ENCODE measurements at regions not wholly inside any gene's neighbourhood (a gene's known extent, or its start where the extent isn't known, plus 50 kb on each side); places are given as distances from the start of the nearest gene placed in this dataset.
"Not testable (repeated sequence)": the region's sequence is repeated elsewhere in the genome, so short reads cannot be mapped to it uniquely, and the experiment has no call there.

- intact Hi-C loops (cut with micrococcal nuclease), result no loop called here
Observed at GRCh38 chr5:99070362-99070761, 141.6 kb upstream of the CHD1 start.

- intact Hi-C loops (cut with micrococcal nuclease), result no loop called here
Observed at GRCh38 chr5:99068944-99069650, 140.3 kb upstream of the CHD1 start.

GRCh38 chr5:99063737-99064136 is 134.9 kb upstream of the CHD1 start:
- intact Hi-C loops (cut with micrococcal nuclease), result loop anchor here (5.0 kb wide), 1 partner anchor 96 kb away; no protein-coding TSS in a partner anchor

GRCh38 chr5:99061711-99062110 is 132.9 kb upstream of the CHD1 start:
- intact Hi-C loops (cut with micrococcal nuclease), result loop anchor here (2.0 to 5.0 kb wide), 3 partner anchors 29 to 293 kb away; no protein-coding TSS in a partner anchor

GRCh38 chr5:99061299-99061698 is 132.5 kb upstream of the CHD1 start:
- intact Hi-C loops (cut with micrococcal nuclease), result loop anchor here (2.0 to 5.0 kb wide), 3 partner anchors 28 to 292 kb away; no protein-coding TSS in a partner anchor

- intact Hi-C loops (cut with micrococcal nuclease), result loop anchor here (1.0 to 5.0 kb wide), 5 partner anchors 28 to 292 kb away; no protein-coding TSS in a partner anchor
Observed at GRCh38 chr5:99060306-99061261, 131.8 kb upstream of the CHD1 start.

- intact Hi-C loops (cut with micrococcal nuclease), result loop anchor here (1.0 to 5.0 kb wide), 5 partner anchors 27 to 291 kb away; no protein-coding TSS in a partner anchor
Observed at GRCh38 chr5:99059685-99060084, 130.9 kb upstream of the CHD1 start.

GRCh38 chr5:99058466-99058865 is 129.7 kb upstream of the CHD1 start:
- intact Hi-C loops (cut with micrococcal nuclease), result no loop called here

GRCh38 chr5:99054972-99055371 is 126.2 kb upstream of the CHD1 start:
- intact Hi-C loops (cut with micrococcal nuclease), result no loop called here

GRCh38 chr5:99045871-99046270 is 117.1 kb upstream of the CHD1 start:
- intact Hi-C loops (cut with micrococcal nuclease), result no loop called here

GRCh38 chr5:99043257-99043656 is 114.5 kb upstream of the CHD1 start:
- intact Hi-C loops (cut with micrococcal nuclease), result not testable (repeated sequence)

- intact Hi-C loops (cut with micrococcal nuclease), result loop anchor here (10.0 kb wide), 1 partner anchor 1853 kb away; the partner anchor contains the start of gene RIOK2
Observed at GRCh38 chr5:99037668-99038067, 108.9 kb upstream of the CHD1 start.

- intact Hi-C loops (cut with micrococcal nuclease), result loop anchor here (10.0 kb wide), 1 partner anchor 1851 kb away; the partner anchor contains the start of gene RIOK2
Observed at GRCh38 chr5:99035942-99036341, 107.1 kb upstream of the CHD1 start.

- intact Hi-C loops (cut with micrococcal nuclease), result loop anchor here (10.0 kb wide), 1 partner anchor 1850 kb away; the partner anchor contains the start of gene RIOK2
Observed at GRCh38 chr5:99034336-99034735, 105.5 kb upstream of the CHD1 start.

- intact Hi-C loops (cut with micrococcal nuclease), result loop anchor here (1.0 to 10.0 kb wide), 4 partner anchors 28 to 1848 kb away; partner anchors contain the start of genes CHD1 and RIOK2
Observed at GRCh38 chr5:99033014-99033900, 104.5 kb upstream of the CHD1 start.

GRCh38 chr5:99032234-99033013 is 103.6 kb upstream of the CHD1 start:
- intact Hi-C loops (cut with micrococcal nuclease), result loop anchor here (1.0 to 10.0 kb wide), 5 partner anchors 28 to 1848 kb away; partner anchors contain the start of genes CHD1 and RIOK2

GRCh38 chr5:99030906-99031440 is 102.2 kb upstream of the CHD1 start:
- intact Hi-C loops (cut with micrococcal nuclease), result loop anchor here (10.0 kb wide), 1 partner anchor 1846 kb away; the partner anchor contains the start of gene RIOK2

- intact Hi-C loops (cut with micrococcal nuclease), result no loop called here
Observed at GRCh38 chr5:99029172-99029571, 100.4 kb upstream of the CHD1 start.

- intact Hi-C loops (cut with micrococcal nuclease), result not testable (repeated sequence)
Observed at GRCh38 chr5:99028170-99028569, 99.4 kb upstream of the CHD1 start.
